ENCODE measurements at regions not wholly inside any gene's neighbourhood (a gene's known extent, or its start where the extent isn't known, plus 50 kb on each side); places are given as distances from the start of the nearest gene placed in this dataset.

DNA sequence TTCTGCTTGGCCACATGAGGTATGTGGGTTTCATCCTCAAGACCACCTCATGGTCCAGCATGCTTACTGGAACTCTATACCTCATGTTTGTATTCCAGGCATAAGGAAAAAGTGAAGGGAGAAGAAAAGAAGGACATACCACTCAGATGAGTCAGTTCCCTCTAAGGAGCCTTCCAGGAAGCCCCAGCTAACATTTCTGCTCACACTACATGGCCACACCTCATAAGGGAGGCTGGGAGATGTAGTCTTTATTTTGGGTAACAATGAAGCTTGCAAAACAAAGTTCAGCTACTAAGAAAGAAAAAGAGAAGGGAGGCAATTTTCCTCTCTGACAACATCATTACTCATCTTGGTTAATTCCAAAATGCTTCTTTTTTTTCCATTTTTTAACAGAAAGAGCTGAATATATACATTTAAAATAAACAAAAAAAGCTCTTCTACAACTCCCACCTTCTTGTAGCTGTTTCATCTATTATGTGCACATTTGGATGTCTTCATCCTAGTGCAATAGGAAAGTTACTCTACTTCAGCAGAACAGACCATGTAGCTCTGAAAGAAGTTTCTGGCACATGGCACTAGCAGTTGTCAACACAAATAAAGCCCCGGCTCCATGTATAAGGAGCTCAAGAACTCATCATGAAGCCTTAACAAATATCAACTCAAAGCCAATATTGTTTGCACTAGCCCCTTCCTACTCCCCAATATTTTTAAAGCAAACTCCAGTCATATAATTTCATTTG, 123.6 kb upstream of the CCDC112 start:
- no peaks in the 10 kb centered on the region for H3K9me3 Mint-ChIP-seq

More for the DNA sequence above, 123.6 kb upstream of the CCDC112 start:
- no peak overlapping the region for H3K56ac ChIP-seq (ENCODE audit: insufficient read length, low read depth, low read length)
- H3K4ac ChIP-seq (ENCODE audit: low read depth, low read length): no peak overlapping the region
- H2BK120ac ChIP-seq (ENCODE audit: low read depth, low read length, poor library complexity, severe bottlenecking): no peak overlapping the region
- no peak overlapping the region for H2BK5ac ChIP-seq (ENCODE audit: insufficient read length, low read length)
- Mint-ChIP-seq H3K4me3 (no peak overlapping the region), H3K4me1 (peaks cover 4 to 6% of the 10 kb centered on the region in 2 experiments; a peak in 3 of 4 replicates), H3K36me3 (ENCODE audit: insufficient read depth in 1 of 3, low read depth in 3 of 3) (no peaks in the 10 kb centered on the region), H3K27me3 (ENCODE audit: low read depth) (no peaks in the 10 kb centered on the region; the same call in 1 of the 2 replicates), H3K27ac (no peak overlapping the region)
- no peak for DNase-seq
- H3K9ac ChIP-seq (ENCODE audit: extremely low read depth, insufficient read length, low read length): no peak overlapping the region
- H3K79me1 ChIP-seq (ENCODE audit: insufficient read depth, low read depth, low read length, poor library complexity, severe bottlenecking): no peaks in the 10 kb centered on the region
- no peak overlapping the region for H4K5ac ChIP-seq (ENCODE audit: insufficient read length, low read depth, low read length)
- no peaks in the 10 kb centered on the region for H4K20me1 ChIP-seq (ENCODE audit: control insufficient read depth, insufficient read depth, insufficient read length)
- no peak overlapping the region for H3K27ac ChIP-seq (ENCODE audit: insufficient read length, low read depth, low read length)
- H3K23ac ChIP-seq (ENCODE audit: insufficient read length, low read depth, low read length): no peak overlapping the region
- no peak overlapping the region for H2AFZ ChIP-seq (ENCODE audit: low read length)
- no peak overlapping the region for H3K4me2 ChIP-seq (ENCODE audit: insufficient read depth, insufficient read length, low read length)
- H4K8ac ChIP-seq (replicated peaks; ENCODE audit: insufficient read length, low read depth, low read length): no peak overlapping the region
- H3T11ph ChIP-seq (ENCODE audit: low read length): no peak overlapping the region
- peaks cover 2% of the 10 kb centered on the region; the same call in 1 of the 2 replicates for H3K4me1 ChIP-seq (ENCODE audit: insufficient read depth, low read length)
- no CpG with 5 or more reads among the region's 1 CpG for WGBS (ENCODE audit: extremely low coverage, insufficient read length, low lambda C conversion rate)
- no peak overlapping the region for H2BK15ac ChIP-seq (ENCODE audit: low read depth, low read length)
- H3K9me3 ChIP-seq (ENCODE audit: control insufficient read depth, low read depth, low read length): no peaks in the 10 kb centered on the region
- H3K27me3 ChIP-seq (ENCODE audit: insufficient read depth, low read length): no peaks in the 10 kb centered on the region
- H2BK20ac ChIP-seq (ENCODE audit: low read depth, low read length, poor library complexity, severe bottlenecking): no peak overlapping the region
- no peak overlapping the region for H4K91ac ChIP-seq (ENCODE audit: insufficient read length, low read depth, low read length)
- no peaks in the 10 kb centered on the region for H3K79me2 ChIP-seq (ENCODE audit: insufficient read depth, low read length)
- TF ChIP-seq, protein P1, sequence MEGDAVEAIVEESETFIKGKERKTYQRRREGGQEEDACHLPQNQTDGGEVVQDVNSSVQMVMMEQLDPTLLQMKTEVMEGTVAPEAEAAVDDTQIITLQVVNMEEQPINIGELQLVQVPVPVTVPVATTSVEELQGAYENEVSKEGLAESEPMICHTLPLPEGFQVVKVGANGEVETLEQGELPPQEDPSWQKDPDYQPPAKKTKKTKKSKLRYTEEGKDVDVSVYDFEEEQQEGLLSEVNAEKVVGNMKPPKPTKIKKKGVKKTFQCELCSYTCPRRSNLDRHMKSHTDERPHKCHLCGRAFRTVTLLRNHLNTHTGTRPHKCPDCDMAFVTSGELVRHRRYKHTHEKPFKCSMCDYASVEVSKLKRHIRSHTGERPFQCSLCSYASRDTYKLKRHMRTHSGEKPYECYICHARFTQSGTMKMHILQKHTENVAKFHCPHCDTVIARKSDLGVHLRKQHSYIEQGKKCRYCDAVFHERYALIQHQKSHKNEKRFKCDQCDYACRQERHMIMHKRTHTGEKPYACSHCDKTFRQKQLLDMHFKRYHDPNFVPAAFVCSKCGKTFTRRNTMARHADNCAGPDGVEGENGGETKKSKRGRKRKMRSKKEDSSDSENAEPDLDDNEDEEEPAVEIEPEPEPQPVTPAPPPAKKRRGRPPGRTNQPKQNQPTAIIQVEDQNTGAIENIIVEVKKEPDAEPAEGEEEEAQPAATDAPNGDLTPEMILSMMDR (conservative IDR thresholded peaks at IDR 0.05): no peak
- H2AK5ac ChIP-seq (ENCODE audit: insufficient read length, low read length): no peak overlapping the region
- no peaks in the 10 kb centered on the region for H3K23me2 ChIP-seq (ENCODE audit: insufficient read length, low read depth, low read length, poor library complexity, severe bottlenecking)
- no peak overlapping the region for H3K14ac ChIP-seq (ENCODE audit: insufficient read depth, low read length)
- no peak overlapping the region for H3K18ac ChIP-seq (ENCODE audit: insufficient read length, low read depth, low read length)
- H2BK12ac ChIP-seq (ENCODE audit: insufficient read length, low read depth, low read length): no peak overlapping the region
